ENCODE measurements at regions not wholly inside any gene's neighbourhood (a gene's known extent, or its start where the extent isn't known, plus 50 kb on each side); places are given as distances from the start of the nearest gene placed in this dataset.

DNA sequence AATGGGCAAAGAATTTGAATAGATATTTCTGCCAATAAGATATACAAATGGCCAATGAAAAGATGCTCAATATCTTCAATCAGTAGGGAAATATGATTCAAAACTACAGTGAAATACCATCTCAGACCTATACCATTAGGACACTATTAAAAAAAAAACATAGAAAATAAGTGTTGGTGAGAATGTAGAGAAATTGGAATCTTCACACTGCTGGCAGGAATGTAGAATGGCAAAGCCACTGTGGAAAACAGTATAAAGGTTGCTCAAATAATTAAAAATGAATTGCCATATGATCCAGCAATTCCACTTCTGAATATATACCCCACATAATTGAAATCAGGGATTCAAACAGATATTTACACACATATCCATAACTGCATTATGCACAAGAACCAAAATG is 88.1 kb upstream of the STARD13 start:
- no peak for DNase-seq

GRCh38 chr13:33375421-33375820 is 89.9 kb upstream of the STARD13 start:
- no peak for DNase-seq

GRCh38 chr13:33376212-33376611 is 90.7 kb upstream of the STARD13 start:
- DNase-seq, result no peak

GRCh38 chr13:33377411-33377810 is 91.9 kb upstream of the STARD13 start:
- no peak for DNase-seq

GRCh38 chr13:33377825-33378224 is 92.3 kb upstream of the STARD13 start:
- no peak for DNase-seq

GRCh38 chr13:33379608-33380007 is 94.1 kb upstream of the STARD13 start:
- no peak for DNase-seq

DNA sequence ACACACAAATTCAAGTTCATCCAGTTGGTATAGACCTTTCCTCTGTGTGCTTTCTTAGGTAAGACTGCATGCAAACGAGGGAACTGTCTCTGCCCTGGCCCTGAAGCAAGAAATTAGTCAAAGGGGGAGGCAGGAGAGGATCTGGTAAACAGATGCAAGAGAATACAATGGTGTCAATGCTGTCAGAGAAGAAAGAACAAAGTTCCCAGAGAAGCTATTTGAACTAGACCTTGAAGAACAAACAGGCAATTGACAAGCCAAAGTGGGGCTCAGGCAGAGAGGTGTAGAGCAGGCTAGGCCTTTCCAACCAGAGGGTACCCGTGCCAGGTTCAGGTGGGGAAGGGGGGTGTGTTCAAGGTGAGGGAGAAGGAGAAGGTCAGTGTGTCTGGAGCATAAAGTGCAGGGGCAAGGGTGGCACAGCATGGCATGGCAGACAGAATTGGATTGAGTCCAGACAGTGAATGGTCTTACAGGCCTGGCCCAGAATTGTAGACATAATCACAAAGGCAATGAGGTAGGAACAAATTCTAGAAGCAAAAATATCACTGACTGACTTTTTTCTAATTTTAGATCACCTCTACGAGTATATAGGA is 95.0 kb upstream of the STARD13 start:
- no peak for DNase-seq

DNA sequence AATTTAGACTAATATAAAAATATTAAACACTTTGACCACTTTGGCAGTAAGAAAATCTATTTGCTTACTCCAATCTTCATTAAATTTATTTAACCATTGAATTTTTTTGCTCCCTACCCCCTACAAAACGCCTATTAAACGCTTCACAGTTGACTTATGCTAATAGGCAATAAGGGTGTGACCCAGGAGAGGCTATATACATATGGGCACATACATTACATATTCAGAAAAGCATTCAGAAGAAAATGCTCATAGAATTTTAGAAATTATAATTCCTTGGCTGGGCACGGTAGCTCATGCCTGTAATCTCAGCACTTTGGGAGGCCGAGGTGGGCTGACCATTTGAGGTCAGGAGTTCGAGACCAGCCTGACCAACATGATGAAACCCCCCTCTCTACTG is 95.6 kb upstream of the STARD13 start:
- no peak for DNase-seq

- DNase-seq, result no peak
Measured at GRCh38 chr13:33381906-33382305, 96.4 kb upstream of the STARD13 start.

- no peak for DNase-seq
Measured at GRCh38 chr13:33383724-33384577, 98.4 kb upstream of the STARD13 start.

- DNase-seq, result no peak
Measured at GRCh38 chr13:33388286-33388998, 102.9 kb upstream of the STARD13 start.

GRCh38 chr13:33392794-33393405 is 107.3 kb upstream of the STARD13 start:
- DNase-seq, result no peak

GRCh38 chr13:33394294-33394932 is 108.9 kb upstream of the STARD13 start:
- DNase-seq, result no peak

DNA sequence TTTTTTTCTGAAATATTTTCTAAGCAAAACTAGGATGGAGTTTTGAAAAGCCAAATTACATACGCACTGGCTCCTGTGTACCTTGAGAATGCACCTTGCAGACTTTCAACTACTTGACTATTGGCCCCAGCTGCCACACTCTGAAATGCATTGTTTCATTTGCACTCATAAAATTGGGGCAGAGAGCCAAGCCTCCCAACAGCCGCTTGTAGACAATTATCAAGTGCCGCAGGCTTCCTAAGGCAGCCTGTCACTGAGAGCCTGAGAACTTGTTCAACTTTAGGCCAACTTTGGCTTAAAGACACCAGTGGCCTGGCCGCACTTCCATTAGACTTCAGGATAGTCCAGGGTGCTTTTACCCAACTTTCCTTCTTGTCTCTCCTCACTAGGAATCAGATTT is 115.7 kb upstream of the STARD13 start:
- no peak for DNase-seq

DNA sequence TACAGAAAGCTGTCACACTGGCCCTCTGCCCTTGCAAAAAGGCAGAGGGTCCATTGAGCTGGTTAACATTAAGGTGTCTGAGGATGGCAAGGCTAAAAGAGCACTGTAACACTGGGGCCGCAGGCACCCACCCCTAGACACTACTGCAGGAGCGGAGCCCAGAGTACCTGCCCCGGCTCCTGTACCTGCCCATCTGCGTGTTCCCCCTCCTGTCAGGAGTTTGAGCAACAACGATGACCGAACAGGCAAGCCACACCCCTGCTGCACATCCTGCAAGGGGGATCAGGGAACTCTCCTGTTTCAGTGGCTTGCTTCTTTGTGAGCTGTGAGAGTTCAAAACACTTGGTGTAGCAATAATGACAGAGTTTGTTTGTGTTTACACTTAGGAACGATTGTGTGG is 117.4 kb upstream of the STARD13 start:
- no peak for DNase-seq

DNA sequence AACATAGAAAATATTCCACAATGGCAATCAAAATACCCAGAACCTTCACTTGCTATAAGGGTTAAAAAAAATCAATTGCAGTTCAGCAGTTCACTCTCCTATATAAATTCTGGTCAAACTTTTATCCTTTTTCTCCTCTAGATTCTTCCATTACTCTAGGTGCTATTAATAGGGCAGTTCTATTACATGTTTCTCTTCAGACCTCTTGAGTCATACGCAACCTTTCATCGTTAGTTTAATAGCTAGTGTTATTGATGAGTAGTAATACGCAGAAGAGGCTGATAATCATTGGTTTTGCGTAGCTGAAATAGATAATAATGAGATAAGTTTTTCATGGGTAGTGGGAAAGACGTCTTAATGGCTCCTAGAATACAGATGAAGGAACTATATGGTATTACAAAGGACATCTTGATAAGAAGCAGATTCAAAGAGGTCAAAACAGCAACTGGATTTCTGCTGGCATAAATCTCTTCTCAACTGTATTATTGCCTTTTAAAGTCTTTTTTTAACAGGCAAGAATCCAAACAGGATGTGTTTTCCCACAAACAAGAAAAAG is 118.3 kb upstream of the STARD13 start:
- no peak for DNase-seq

DNA sequence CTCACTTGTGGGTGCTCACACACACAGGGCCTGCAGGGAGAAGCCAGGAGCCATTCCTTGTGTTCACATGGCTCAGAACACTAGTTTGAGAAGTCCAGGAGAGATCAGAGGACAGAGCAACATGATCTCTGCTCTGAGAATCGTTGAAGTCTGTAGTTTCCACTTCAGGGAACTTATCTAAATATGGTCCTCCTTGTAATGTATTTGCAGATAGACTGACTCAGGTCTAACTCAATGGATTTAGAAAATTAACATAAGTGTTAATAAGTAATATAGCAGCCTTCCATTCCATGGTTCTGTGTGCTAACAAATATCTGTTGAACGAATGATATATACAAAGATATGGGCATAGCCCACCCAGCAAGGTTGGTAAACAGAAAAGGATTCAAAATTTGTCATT is 119.8 kb upstream of the STARD13 start:
- no peak for DNase-seq

GRCh38 chr13:33409673-33410510 is 124.3 kb upstream of the STARD13 start:
- no peak for DNase-seq

DNA sequence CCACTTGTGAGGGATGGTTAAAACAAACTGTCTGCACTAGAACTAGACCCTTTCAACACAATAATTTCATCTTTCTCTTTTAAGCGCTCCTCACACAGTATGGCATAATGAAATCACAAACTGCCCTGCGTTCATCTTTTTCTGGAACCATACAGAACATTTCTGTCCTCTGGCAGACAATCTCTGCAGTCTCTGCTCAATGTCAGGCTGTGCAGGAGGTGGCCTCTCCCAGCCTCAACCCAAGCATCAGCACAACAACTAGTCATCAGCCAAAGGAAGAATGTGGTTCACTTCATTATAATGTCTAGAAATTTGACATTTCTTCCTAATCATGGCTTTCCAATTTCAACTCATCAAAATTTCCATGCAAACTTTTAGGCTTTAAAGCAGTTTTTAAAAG is 125.1 kb upstream of the STARD13 start:
- DNase-seq, result no peak

- no peak for DNase-seq
Measured at GRCh38 chr13:33411312-33411711, 125.8 kb upstream of the STARD13 start.

DNA sequence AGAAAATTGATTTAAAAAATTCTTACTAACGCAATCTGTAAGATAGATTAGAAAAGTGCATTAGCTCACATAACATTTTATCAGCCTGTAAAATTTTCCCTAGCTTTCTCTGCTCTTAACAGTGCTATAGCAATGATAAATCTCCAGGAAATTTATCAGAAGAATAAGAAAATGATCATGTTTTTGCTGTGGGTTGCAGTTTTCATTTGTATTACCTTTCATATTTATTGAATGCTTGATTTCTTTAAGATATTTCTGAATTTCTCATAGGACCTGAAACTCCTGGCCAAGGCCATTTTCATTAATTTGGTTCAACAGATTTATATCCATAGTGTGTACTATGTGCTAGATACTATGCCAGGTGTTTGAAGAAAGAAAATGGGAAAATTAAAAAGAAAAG is 130.3 kb upstream of the STARD13 start:
- no peak for DNase-seq
